ENCODE measurements at regions not wholly inside any gene's neighbourhood (a gene's known extent, or its start where the extent isn't known, plus 50 kb on each side); places are given as distances from the start of the nearest gene placed in this dataset.
"Not testable (repeated sequence)": the region's sequence is repeated elsewhere in the genome, so short reads cannot be mapped to it uniquely, and the experiment has no call there.

- not testable (repeated sequence) for DNase-seq (ENCODE audit: low read depth in 4 of 4, low spot score in 2 of 4)
These were observed 118.1 kb upstream of the PLGLB2 start for GRCh38 chr2:87629491-87630458.

DNA sequence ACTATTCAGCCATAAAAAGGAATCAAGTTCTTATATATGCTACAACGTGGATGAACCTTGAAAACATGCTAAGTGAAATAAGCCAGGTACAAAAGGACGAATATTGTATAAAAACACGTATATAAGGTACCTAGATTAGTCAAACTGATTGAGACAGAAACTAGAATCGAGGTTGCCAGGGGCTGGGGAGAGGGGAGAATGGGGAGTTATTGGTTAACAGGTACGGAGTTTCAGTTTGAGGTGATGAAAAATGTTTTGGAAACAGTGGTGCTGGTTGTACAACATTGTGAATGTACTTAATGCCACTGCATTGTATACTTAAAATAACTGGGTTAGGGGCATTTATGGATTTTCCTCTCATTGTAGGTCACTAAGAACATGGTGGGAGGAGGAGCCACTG lies 117.0 kb upstream of the PLGLB2 start:
- not testable (repeated sequence) for DNase-seq (ENCODE audit: low read depth in 4 of 4, low spot score in 2 of 4)

- not testable (repeated sequence) for DNase-seq (ENCODE audit: low read depth in 4 of 4, low spot score in 2 of 4)
These were observed 116.5 kb upstream of the PLGLB2 start for GRCh38 chr2:87631402-87631801.

DNA sequence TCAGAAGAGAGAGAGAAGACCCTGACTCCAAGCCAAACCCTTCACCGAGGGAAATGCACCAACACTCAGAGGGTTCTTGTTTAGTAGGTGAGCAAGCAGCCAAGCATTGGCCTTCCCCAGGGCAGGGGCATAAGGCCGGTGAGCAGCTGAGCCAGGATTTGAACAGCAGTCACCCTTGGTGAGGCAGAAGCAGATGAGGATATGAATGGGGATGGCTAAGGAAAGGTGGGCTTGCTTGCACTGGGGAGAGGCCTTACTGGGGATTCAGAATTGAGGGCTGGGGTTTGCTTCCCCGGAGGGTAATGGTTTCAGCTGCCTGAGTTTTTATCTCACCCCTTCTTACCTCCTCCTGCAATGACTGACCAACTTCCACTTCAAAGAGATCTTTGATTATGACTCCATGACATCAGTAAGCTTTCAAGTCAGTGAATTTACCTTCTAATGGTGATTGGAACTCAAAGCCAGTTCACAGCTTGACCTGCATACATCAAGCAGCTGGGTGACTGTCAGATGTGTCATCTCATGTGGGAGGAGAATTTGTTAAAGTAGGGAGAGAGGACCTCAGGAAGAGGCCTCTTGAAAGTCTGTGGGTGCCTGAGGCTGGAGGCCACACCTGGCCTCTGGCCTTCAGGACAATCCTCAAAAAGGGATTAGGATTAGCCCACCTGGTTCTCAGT lies 114.5 kb upstream of the PLGLB2 start:
- not testable (repeated sequence) for DNase-seq (ENCODE audit: low read depth in 4 of 4, low spot score in 2 of 4)

DNA sequence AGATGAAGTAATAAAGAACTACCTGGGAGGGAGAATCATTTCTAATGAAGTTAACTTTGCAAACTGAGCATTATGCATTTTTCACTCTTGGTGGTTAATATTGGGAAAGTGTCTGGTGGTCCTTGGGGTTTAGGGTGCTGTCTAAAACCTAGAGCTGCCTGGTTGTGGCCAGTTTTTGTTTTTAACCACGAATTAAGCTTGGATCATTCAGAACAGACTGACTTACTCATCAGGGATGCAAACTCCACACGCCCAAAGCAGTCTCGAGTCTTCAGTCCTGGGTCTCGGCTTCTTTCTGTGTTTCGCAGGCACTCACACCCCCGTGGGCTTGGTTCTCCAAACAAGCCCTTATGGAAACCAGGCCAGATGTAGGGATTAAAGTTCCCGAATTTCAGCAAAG lies 113.8 kb upstream of the PLGLB2 start:
- not testable (repeated sequence) for DNase-seq (ENCODE audit: low read depth in 4 of 4, low spot score in 2 of 4)

DNA sequence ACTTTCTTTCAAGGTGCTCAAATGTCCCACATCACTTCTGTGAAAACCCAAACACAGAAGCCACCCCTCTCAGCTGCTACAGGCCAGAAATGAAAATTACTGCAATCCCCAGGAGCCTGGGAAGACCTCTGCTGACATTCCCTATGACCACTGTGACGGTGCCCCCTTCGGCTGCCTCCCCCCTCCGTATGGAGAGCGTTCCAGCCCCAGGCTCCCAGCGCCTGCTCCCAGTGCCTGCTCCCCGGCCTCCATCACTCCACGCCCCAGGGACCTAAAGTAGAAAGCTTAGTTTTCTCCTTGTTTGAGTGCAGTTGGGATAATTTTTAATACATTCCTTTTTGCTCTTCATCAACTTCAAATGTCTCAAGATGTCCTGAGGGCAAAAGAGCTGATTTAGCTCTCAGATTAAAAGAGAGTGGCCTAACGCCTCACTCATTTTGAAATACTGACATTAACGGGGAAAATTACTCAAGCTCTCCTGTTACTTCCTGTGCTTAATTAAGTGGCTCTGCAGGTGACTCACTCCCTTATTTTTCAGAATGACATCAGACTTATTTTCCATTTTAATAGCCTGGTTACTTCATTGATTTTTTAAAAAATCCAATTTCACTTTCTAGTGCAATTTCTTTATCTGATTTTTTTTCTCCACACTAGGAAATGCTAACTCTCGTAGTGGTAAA lies 112.8 kb upstream of the PLGLB2 start:
- not testable (repeated sequence) for DNase-seq (ENCODE audit: low read depth in 4 of 4, low spot score in 2 of 4)

DNA sequence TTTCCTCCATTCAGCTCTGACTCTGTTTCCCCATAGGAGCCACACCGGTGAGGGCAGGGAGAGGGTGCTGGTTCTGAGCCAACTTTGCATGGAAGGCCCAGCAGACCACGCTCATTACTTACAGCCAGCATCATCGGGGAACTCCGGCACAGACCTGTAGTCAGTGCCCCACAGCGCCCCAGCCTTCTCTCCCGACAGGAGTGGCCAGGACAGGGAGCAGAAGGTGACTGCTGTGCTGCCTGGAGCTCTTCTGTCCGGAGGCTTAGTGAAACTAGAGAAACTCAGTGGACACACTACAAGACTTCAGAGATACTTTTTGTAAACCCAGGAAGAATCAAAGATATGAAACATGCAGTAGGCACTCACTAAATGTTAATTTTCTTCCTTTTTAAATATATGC lies 111.6 kb upstream of the PLGLB2 start:
- DNase-seq (ENCODE audit: low read depth in 4 of 4, low spot score in 2 of 4) = not testable (repeated sequence)

DNA sequence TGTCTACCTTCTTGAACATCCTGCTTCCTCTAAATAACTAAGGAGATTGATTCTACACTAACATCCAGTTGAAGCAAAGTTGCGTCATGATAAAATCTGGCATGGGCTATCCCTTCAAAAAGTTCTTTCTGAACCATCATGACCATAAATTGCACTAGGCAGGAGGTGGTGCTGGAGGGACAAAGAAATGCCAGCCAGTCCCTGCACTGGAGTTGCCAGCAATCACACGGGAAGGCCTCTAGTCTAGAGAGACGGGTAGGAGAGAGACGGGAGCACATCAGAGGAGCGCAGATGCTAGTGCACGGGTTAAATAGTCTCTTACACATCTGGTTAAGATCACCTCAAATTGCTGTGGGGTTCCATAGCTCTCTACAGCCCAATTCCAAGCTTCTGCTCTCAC lies 111.2 kb upstream of the PLGLB2 start:
- not testable (repeated sequence) for DNase-seq (ENCODE audit: low read depth in 4 of 4, low spot score in 2 of 4)

GRCh38 chr2:87637249-87637990 lies 110.5 kb upstream of the PLGLB2 start:
- not testable (repeated sequence) for DNase-seq (ENCODE audit: low read depth in 4 of 4, low spot score in 2 of 4)

DNA sequence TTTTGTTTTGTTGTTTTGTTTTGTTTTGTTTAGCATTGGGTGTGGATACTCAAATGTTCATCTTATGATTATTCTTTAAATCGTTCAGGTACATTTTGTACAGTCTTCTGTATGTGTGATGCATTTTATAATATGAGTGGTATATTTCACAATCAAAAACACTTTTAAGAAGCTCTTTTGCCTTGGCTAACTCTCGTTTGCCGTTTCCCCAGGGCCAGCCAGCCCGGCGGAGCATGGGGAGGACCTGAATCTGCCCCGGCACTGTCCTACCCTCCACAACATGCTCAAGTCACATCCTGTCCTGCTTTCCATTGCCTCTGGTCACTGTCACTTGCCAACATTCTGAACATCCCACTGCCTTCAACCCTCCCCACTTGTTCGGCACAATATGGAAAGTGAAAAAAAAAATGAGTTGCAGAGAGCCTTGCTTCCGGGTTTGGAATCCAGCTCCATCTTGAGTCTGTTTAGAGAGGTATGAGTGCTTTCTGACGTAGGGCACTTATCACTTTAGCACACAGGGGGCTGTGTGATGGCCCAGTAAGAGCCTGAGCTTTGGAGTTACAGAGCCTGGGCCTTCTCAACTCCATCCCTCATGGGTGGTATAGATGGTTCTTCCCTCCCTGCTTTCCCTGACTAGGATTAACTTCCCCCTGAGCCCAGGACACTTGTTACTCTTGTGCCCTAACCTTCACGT lies 109.6 kb upstream of the PLGLB2 start:
- not testable (repeated sequence) for DNase-seq (ENCODE audit: low read depth in 4 of 4, low spot score in 2 of 4)

DNA sequence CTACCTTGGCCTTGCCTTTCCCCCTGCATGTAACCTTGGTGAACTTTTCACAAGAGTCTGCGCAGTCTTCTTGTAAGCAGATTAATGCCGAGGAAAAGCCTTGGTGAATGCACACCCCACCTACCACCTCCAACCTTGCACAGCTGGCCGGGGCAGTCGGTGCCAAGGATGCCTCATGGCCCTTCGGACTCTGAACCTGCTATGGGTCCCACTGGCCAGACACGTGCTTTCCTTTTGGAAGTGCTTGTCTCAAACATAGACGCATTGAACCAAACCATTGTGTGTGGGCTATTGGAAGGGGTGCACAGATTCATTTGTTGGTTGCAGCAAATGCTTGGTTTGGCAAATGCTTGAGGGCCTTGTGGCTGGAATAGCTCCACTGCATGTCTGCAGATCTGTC lies 109.0 kb upstream of the PLGLB2 start:
- not testable (repeated sequence) for DNase-seq (ENCODE audit: low read depth in 4 of 4, low spot score in 2 of 4)

DNA sequence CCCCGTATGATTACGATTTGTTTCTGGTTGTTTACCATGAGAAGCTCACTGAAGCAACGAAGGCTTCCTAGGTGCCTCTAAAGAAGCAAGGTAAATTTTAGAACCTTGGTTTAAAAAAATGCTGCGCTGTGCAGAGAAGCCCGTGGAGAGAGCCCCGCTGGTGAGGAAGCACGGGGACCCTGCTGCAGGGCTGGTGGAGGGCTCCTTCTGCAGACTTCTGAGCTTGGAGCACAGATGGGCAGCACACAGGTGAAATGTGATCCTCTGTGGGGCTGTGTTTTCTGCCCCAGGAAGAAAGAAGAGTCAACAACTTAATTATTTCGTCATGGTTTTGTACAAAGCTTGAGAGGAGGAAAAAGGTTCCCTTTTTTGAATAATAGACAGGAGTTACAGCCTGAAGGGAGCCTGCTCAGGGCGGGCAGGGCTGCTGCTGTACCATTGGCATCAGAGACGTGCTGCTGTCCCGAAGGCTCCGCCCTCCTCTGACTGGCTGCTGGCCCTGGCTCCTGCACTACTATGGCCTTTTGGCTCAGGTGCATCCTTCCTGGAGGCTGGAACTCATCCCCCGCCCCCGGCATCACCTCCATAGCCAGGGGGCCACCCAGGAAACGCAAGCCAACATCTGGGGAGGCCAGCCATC lies 108.0 kb upstream of the PLGLB2 start:
- not testable (repeated sequence) for DNase-seq (ENCODE audit: low read depth in 4 of 4, low spot score in 2 of 4)

DNA sequence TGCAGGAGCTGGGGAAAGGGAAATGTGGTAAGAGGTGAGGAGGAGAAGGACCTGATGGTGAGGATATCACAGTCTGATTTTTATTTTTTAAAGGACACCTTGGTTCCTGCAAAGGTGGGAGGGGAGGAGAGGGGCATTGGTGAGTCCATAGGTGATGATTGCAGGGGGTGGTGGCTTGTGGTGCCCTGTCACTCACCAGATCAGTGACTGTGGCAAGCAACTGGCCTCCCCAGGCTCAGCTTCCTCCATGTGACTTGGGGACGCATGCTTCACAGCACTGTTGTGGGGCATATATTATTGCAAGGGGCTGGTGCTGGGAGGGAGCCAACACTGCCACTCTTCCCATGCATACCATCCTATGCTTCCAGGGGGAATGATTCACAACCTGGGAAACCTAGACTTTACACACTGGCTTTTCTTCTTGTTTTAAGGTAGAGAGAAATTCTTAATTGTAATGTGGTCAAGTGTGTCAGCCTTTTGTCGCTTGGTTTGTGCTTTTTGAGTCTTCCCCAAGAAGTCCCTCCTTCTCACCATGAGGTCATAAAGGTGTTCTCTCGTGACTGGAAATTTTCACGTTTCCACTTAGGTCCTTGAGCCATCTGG lies 106.8 kb upstream of the PLGLB2 start:
- DNase-seq (ENCODE audit: low read depth in 4 of 4, low spot score in 2 of 4) = not testable (repeated sequence)

- not testable (repeated sequence) for DNase-seq (ENCODE audit: low read depth in 4 of 4, low spot score in 2 of 4)
These were observed 104.7 kb upstream of the PLGLB2 start for GRCh38 chr2:87643165-87643564.

DNA sequence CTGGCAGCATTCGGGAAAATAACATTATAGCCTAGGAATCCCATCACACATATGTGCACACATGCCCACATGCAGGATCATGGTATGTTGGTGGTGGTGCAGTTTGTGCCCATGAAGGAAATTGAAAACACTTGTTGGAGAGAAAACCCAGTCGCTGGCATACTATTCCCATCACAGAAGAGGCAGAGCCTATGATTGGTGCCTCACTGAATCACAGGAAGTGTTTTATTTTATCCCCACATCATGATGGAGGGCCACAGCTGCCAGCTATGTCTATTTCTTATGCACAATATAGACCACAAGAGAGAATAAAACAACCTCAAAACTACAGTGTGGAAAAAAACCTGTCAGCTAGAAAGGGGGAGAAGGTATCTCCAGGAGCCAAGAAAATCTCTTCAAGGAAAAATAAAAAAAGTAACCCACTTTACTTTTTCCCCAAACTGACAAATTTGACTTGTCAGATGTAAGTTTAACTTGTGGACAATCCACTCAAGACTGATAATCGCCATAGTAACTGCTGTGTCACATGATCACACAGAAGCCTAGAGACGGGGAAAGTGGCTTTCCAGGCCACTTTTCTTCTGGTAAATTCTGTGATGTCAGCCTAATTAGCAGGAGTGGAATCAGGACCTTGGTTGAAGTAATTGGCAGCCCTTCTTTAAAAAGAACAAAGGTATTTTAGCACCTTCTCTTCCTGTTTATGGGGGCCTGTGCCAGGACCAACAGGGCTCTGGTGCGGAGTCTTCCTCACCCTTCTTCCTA lies 100.0 kb upstream of the PLGLB2 start:
- not testable (repeated sequence) for DNase-seq (ENCODE audit: low read depth in 4 of 4, low spot score in 2 of 4)

DNA sequence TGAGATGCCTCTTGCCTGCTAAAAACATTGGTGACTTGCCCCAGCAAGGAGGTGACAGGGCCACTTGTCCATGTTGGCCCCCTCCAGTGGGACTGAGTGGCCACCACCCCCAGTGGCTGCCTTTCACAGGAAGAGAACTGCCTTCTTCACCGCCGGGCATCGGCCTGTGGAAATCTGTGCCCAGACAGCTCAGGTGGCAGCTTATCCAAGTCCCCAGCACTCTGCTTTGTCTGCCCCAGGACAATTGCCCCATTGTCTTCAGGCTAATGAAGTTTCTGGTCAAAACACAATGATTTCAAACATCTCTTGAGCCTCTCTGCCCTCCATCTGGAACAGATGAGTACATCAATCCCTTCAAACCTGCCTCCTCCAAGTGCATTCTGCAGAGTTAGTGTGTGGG lies 99.1 kb upstream of the PLGLB2 start:
- DNase-seq (ENCODE audit: low read depth in 4 of 4, low spot score in 2 of 4) = not testable (repeated sequence)

DNA sequence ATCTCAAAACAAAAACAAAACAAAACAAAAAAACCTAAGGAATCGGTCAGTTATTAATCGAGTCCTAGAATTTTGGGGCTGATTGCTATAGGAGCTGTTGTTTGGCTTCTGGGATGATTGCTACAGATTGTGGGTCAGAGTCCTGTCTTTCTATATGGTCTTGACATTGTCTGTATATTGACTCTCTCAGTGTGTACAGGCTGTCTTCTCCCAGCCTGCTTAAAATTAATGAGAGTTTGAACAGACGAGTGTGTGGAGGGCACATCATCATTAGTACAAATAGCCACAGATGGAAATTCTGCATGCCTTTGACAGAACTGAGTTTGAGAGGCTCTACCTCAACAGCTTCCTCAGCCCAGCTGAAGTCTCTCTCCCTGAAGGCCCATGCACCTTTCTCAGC lies 98.0 kb upstream of the PLGLB2 start:
- not testable (repeated sequence) for DNase-seq (ENCODE audit: low read depth in 4 of 4, low spot score in 2 of 4)

- DNase-seq (ENCODE audit: low read depth in 4 of 4, low spot score in 2 of 4) = not testable (repeated sequence)
These were observed 97.0 kb upstream of the PLGLB2 start for GRCh38 chr2:87650837-87651236.

Data from left renal cortex interstitium (tissue), 4 donors.